PC-3 (cell line): ENCODE measurements at regions not wholly inside any gene's neighbourhood (a gene's known extent, or its start where the extent isn't known, plus 50 kb on each side); places are given as distances from the start of the nearest gene placed in this dataset.

Source experiments
- ATAC-seq: fragments of 200-7000 bp; cut with Tn5 transposase; 2 replicates; pipeline ENCODE4 v1.9.1; 2020; ENCODE audit warnings: mild to moderate bottlenecking, moderate library complexity
- BruUV-seq: library from RNA; stranded (reverse); fragments of 400-500 nt; replicated peaks from 2 replicates; lab custom pipeline; 2021; lab: Mats Ljungman, UMichigan
- CTCF ChIA-PET: fragments of 300-600 bp; sonication (Branson Sonifier 250); formaldehyde crosslinking; loops from one replicate; lab custom pipeline; 2022; ENCODE audit warnings: antibody characterized with exemption; lab: Charles Lee
- POLR2A ChIA-PET: fragments of 300-600 bp; sonication (Branson Sonifier 250); formaldehyde crosslinking; loops from one replicate; lab custom pipeline; 2022; ENCODE audit warnings: antibody characterized with exemption; ENCODE audit not compliant: unreplicated experiment; lab: Charles Lee
- DNase-seq: peaks from one replicate; pipeline ENCODE4 v3.0.0-alpha.2; 2015
- H2AFZ ChIP-seq: fragments of 300-600 bp; sonication (generic); 2 replicates; pipeline ENCODE4 v1.6.0; 2016; ENCODE audit warnings: antibody characterized with exemption, low read length
- H3F3A ChIP-seq: fragments of 300-600 bp; sonication (generic); one replicate; pipeline ENCODE4 v1.6.0; 2017; ENCODE audit warnings: antibody characterized with exemption, low read length, control low read depth, mild to moderate bottlenecking; ENCODE audit not compliant: unreplicated experiment
- H3K27ac ChIP-seq: fragments of 300-600 bp; sonication (generic); 2 replicates; pipeline ENCODE4 v1.5.1; 2016; ENCODE audit warnings: mild to moderate bottlenecking, low read length
- H3K27me3 ChIP-seq: fragments of 300-600 bp; sonication (generic); 2 replicates; pipeline ENCODE4 v1.6.1; 2016; ENCODE audit warnings: low read length, mixed read lengths
- H3K36me3 ChIP-seq: fragments of 300-600 bp; sonication (generic); 2 replicates; pipeline ENCODE4 v1.6.1; 2016; ENCODE audit warnings: low read depth, mixed run types, low read length, mixed read lengths
- H3K4me1 ChIP-seq: fragments of 300-600 bp; sonication (generic); 2 replicates; pipeline ENCODE4 v1.5.1; 2016; ENCODE audit warnings: low read length; ENCODE audit not compliant: insufficient read depth
- H3K4me2 ChIP-seq: fragments of 300-600 bp; sonication (generic); 2 replicates; pipeline ENCODE4 v1.6.0; 2016; ENCODE audit warnings: low read length
- H3K4me3 ChIP-seq: fragments of 300-600 bp; sonication (generic); 2 replicates; pipeline ENCODE4 v1.5.1; 2016; ENCODE audit warnings: mild to moderate bottlenecking, low read length, mixed read lengths
- H3K79me2 ChIP-seq: fragments of 300-600 bp; sonication (generic); 2 replicates; pipeline ENCODE4 v1.6.1; 2017; ENCODE audit warnings: low read length, mixed read lengths
- H3K9ac ChIP-seq: fragments of 300-600 bp; sonication (generic); 2 replicates; pipeline ENCODE4 v1.6.0; 2016; ENCODE audit warnings: mild to moderate bottlenecking, low read length
- H3K9me2 ChIP-seq: fragments of 300-600 bp; sonication (generic); replicated peaks from 2 replicates; pipeline ENCODE4 v1.6.1; 2016; ENCODE audit warnings: mixed run types, low read length, mixed read lengths
- H3K9me3 ChIP-seq: fragments of 300-600 bp; sonication (generic); 2 replicates; pipeline ENCODE4 v1.6.1; 2016; ENCODE audit warnings: low read length, mixed read lengths
- H4K20me1 ChIP-seq: fragments of 300-600 bp; sonication (generic); 2 replicates; pipeline ENCODE4 v1.6.1; 2016; ENCODE audit warnings: low read length, mixed read lengths
- CTCF ChIP-seq: fragments of 300-600 bp; sonication (generic); conservative IDR thresholded peaks from 2 replicates; pipeline ENCODE4 v1.5.1; 2017; ENCODE audit warnings: antibody characterized with exemption, low read depth, mild to moderate bottlenecking, low read length
- EZH2 ChIP-seq: fragments of 300-600 bp; sonication (generic); IDR thresholded peaks from one replicate; pipeline ENCODE4 v1.6.1; 2017; ENCODE audit warnings: antibody characterized with exemption, mild to moderate bottlenecking, low read length; ENCODE audit not compliant: unreplicated experiment
- EZH2phosphoT487 ChIP-seq: fragments of 300-600 bp; sonication (generic); IDR thresholded peaks from 2 replicates; pipeline ENCODE4 v1.6.1; 2018; ENCODE audit warnings: mild to moderate bottlenecking, antibody characterized with exemption, low read length, borderline replicate concordance
- intact Hi-C: fragments of 100-400 bp; cut with micrococcal nuclease; formaldehyde crosslinking; loops from 2 replicates; pipeline ENCODE4 v1.9.0; 2023

- TF ChIP-seq EZH2phosphoT487 (no peak), EZH2 (no peak), CTCF (no peak)
- H3K4me1 ChIP-seq = peaks cover 32% of the 10 kb centered on the region
- H3K79me2 ChIP-seq = no peaks in the 10 kb centered on the region
- H3K27ac ChIP-seq = peak overlapping the region; percentile 56
- H3K9ac ChIP-seq = no peak overlapping the region
- no peaks in the 10 kb centered on the region for H3F3A ChIP-seq
- DNase-seq = peak; percentile 56
- no peaks in the 10 kb centered on the region for H3K9me2 ChIP-seq
- no peak overlapping the region for H3K4me3 ChIP-seq
- 0 out of 2 replicates have a peak overlapping the region, but pooled peaks have one; percentile 30 for H2AFZ ChIP-seq
- H3K4me2 ChIP-seq = peak overlapping the region; percentile 40
- POLR2A ChIA-PET = no interaction called here
- CTCF ChIA-PET = no interaction called here
- H4K20me1 ChIP-seq = no peaks in the 10 kb centered on the region
- no peaks in the 10 kb centered on the region for H3K27me3 ChIP-seq
- ATAC-seq = peak; percentile 66
- BruUV-seq = no TSS peak
- H3K36me3 ChIP-seq = no peaks in the 10 kb centered on the region
- intact Hi-C loops = loop anchor here (10.0 kb wide), 1 partner anchor 191 kb away; no protein-coding TSS in a partner anchor
- no peaks in the 10 kb centered on the region for H3K9me3 ChIP-seq
Observed at GRCh38 chr11:23123753-23124152, 263.5 kb upstream of the CCDC179 start.

DNA sequence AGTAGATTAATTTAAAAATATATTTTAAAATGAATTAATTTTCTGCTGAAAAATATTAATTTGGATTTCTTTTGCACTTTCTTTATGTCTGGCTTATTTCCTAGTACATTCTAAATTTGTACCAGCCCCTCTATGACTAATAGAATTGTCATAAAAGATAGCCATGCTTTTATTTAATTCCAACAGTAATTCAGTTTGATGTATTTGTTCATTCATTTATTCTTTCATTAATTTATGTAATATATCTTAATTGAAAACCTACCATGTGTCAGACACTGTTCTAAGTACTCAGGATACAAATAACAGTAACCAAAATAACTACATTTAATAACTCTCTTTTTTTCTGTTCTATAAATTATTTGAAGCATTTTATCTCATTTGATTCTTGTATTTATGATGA, 264.0 kb upstream of the CCDC179 start:
- ChIA-PET CTCF (no interaction called here), POLR2A (no interaction called here)
- intact Hi-C loops = loop anchor here (10.0 kb wide), 1 partner anchor 191 kb away; no protein-coding TSS in a partner anchor
- no peaks in the 10 kb centered on the region for H4K20me1 ChIP-seq
- H3K4me2 ChIP-seq = no peak overlapping the region
- no peaks in the 10 kb centered on the region for H3K27me3 ChIP-seq
- no peak for TF ChIP-seq CTCF
- H3K9ac ChIP-seq = peak overlapping the region; percentile 14; the same call in 1 of the 2 replicates
- no peaks in the 10 kb centered on the region for H3K9me3 ChIP-seq
- H3K27ac ChIP-seq = peak overlapping the region; percentile 56
- peaks cover 32% of the 10 kb centered on the region for H3K4me1 ChIP-seq
- H3F3A ChIP-seq = no peaks in the 10 kb centered on the region
- no peaks in the 10 kb centered on the region for H3K36me3 ChIP-seq
- no peak overlapping the region for H3K4me3 ChIP-seq
- ATAC-seq (no peak), DNase-seq (peak; percentile 34)
- no peaks in the 10 kb centered on the region for H3K79me2 ChIP-seq
- no peaks in the 10 kb centered on the region for H3K9me2 ChIP-seq
- no TSS peak for BruUV-seq
- H2AFZ ChIP-seq = no peak overlapping the region

- ATAC-seq = no peak
- no TSS peak for BruUV-seq
- Histone ChIP-seq H3K27me3 (no peaks in the 10 kb centered on the region), H3K27ac (peak overlapping the region; percentile 56), H3F3A (no peaks in the 10 kb centered on the region), H3K79me2 (no peaks in the 10 kb centered on the region), H3K36me3 (no peaks in the 10 kb centered on the region), H2AFZ (no peak overlapping the region), H4K20me1 (no peaks in the 10 kb centered on the region), H3K9ac (no peak overlapping the region), H3K4me3 (no peak overlapping the region), H3K9me3 (no peaks in the 10 kb centered on the region), H3K9me2 (no peaks in the 10 kb centered on the region), H3K4me1 (peaks cover 32% of the 10 kb centered on the region), H3K4me2 (no peak overlapping the region)
- CTCF ChIA-PET = no interaction called here
- intact Hi-C loops = loop anchor here (10.0 kb wide), 1 partner anchor 190 kb away; no protein-coding TSS in a partner anchor
- peak; percentile 9 for DNase-seq
- TF ChIP-seq EZH2phosphoT487 (no peak), EZH2 (no peak), CTCF (no peak)
- POLR2A ChIA-PET = no interaction called here
Observed at GRCh38 chr11:23124996-23125395, 264.7 kb upstream of the CCDC179 start.
